Gastroesophageal sphincter (tissue), 4 donors: ENCODE measurements at regions not wholly inside any gene's neighbourhood (a gene's known extent, or its start where the extent isn't known, plus 50 kb on each side); places are given as distances from the start of the nearest gene placed in this dataset.

Experiments used
- ATAC-seq: fragments of 150-250 bp; one replicate; pipeline ENCODE4 v1.9.1; 2016; ENCODE audit warnings: mild to moderate bottlenecking, moderate library complexity
- H3K27ac ChIP-seq, 4 donors: fragments of 200-600 bp; sonication (generic) in 3 of 4; 1 replicate in 3 of 4; 2 replicates in 1 of 4; pipeline ENCODE4 v1.5.1; 2016 to 2019
- H3K27me3 ChIP-seq: fragments of 200-600 bp; sonication (generic); one replicate; pipeline ENCODE4 v1.5.1; 2019
- H3K36me3 ChIP-seq, 2 donors: fragments of 200-600 bp; sonication (generic); one replicate each; pipeline ENCODE4 v1.5.1; 2019; ENCODE audit warnings: control low read depth in 1 of 2
- H3K4me1 ChIP-seq, 3 donors: fragments of 200-600 bp; sonication (generic); 1 replicate in 2 of 3; 2 replicates in 1 of 3; pipeline ENCODE4 v1.5.1; 2016 to 2019; ENCODE audit warnings: control low read depth in 2 of 3
- H3K4me3 ChIP-seq, 2 donors: fragments of 200-600 bp; sonication (generic); one replicate each; pipeline ENCODE4 v1.5.1; 2019; ENCODE audit warnings: mild to moderate bottlenecking in 1 of 2, moderate library complexity in 1 of 2
- H3K9me3 ChIP-seq, 3 donors: fragments of 200-600 bp; sonication (generic); one replicate each; pipeline ENCODE4 v1.5.1; 2017 to 2019; ENCODE audit warnings: control low read depth in 2 of 3
- EP300 ChIP-seq: sonication (generic); formaldehyde crosslinking; IDR thresholded peaks from one replicate; pipeline ENCODE4 v1.6.1; 2017; ENCODE audit warnings: antibody characterized with exemption, mild to moderate bottlenecking
- POLR2A ChIP-seq, 2 donors: fragments of 450-650 bp; IDR thresholded peaks; one replicate each; pipeline ENCODE4 v1.6.1; 2017; ENCODE audit warnings: antibody characterized with exemption in 2 of 2, mild to moderate bottlenecking in 2 of 2, moderate library complexity in 1 of 2
- POLR2AphosphoS5 ChIP-seq: sonication (generic); formaldehyde crosslinking; IDR thresholded peaks from one replicate; pipeline ENCODE4 v1.6.1; 2017; ENCODE audit warnings: antibody characterized with exemption
- WGBS, 2 donors: methylation state at CpG; one replicate each; pipeline ENCODE4 v1.1.5; 2018; ENCODE audit warnings: low coverage in 1 of 2; 5-methylcytosine and 5-hydroxymethylcytosine counted together
- TF ChIP-seq, protein P1 (sequence below), 4 experiments: fragments of 200-600 bp in 2 of 4; fragments of 450-650 bp in 2 of 4; sonication (generic) in 1 of 4; IDR thresholded peaks; one replicate each; pipeline ENCODE4 v1.5.1; 2017 to 2019; ENCODE audit warnings: antibody characterized with exemption in 4 of 4, mild to moderate bottlenecking in 2 of 4, moderate library complexity in 2 of 4

GRCh38 chr2:219803294-219803693 is 175.9 kb downstream of the SLC4A3 start:
- ATAC-seq = no peak
- 71 to 89% methylated on average over 1 to 2 of the region's 2 CpGs for WGBS, 2 donors

DNA sequence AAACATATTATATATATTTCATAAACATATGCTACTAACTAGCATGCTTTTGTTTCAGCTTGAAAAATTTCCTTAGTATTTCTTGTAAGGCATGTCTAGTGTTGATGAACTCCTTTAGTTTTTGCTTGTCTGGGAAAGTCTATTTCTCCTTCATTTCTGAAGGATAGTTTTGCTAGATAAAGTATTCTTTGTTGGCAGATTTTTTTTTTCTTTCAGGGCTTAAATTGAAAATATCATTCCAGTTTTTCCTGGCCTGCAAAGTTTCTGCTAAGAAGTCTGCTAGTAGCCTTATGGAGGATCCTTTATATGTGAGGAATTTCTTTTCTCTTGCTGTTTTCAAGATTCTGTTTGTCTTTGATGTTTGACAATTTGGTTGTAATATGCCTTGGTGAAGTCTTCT is 183.5 kb downstream of the SLC4A3 start:
- H3K9me3 ChIP-seq = peaks cover 0 to 34% (median 0%) of the 10 kb centered on the region in 3 donors
- H3K4me1 ChIP-seq = no peaks in the 10 kb centered on the region
- H3K4me3 ChIP-seq = no peak overlapping the region
- ATAC-seq = no peak
- no peaks in the 10 kb centered on the region for H3K36me3 ChIP-seq
- TF ChIP-seq POLR2AphosphoS5 (no peak), EP300 (no peak), POLR2A (IDR thresholded peaks at IDR 0.05) (no peak)
- TF ChIP-seq, protein P1, sequence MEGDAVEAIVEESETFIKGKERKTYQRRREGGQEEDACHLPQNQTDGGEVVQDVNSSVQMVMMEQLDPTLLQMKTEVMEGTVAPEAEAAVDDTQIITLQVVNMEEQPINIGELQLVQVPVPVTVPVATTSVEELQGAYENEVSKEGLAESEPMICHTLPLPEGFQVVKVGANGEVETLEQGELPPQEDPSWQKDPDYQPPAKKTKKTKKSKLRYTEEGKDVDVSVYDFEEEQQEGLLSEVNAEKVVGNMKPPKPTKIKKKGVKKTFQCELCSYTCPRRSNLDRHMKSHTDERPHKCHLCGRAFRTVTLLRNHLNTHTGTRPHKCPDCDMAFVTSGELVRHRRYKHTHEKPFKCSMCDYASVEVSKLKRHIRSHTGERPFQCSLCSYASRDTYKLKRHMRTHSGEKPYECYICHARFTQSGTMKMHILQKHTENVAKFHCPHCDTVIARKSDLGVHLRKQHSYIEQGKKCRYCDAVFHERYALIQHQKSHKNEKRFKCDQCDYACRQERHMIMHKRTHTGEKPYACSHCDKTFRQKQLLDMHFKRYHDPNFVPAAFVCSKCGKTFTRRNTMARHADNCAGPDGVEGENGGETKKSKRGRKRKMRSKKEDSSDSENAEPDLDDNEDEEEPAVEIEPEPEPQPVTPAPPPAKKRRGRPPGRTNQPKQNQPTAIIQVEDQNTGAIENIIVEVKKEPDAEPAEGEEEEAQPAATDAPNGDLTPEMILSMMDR (IDR thresholded peaks at IDR 0.05) = no peak
- no peak overlapping the region for H3K27ac ChIP-seq
- H3K27me3 ChIP-seq = no peaks in the 10 kb centered on the region

More at GRCh38 chr2:219803294-219803693, 175.9 kb downstream of the SLC4A3 start:
- Histone ChIP-seq H3K27me3 (no peaks in the 10 kb centered on the region), H3K9me3 (peaks cover 0 to 13% (median 0%) of the 10 kb centered on the region in 3 donors), H3K36me3 (no peaks in the 10 kb centered on the region), H3K4me1 (no peaks in the 10 kb centered on the region), H3K4me3 (no peak overlapping the region), H3K27ac (no peak overlapping the region)
- TF ChIP-seq, protein P1 (IDR thresholded peaks at IDR 0.05) = no peak
- TF ChIP-seq EP300 = no peak
- no peak for TF ChIP-seq POLR2A (IDR thresholded peaks at IDR 0.05)
- TF ChIP-seq POLR2AphosphoS5 = no peak

DNA sequence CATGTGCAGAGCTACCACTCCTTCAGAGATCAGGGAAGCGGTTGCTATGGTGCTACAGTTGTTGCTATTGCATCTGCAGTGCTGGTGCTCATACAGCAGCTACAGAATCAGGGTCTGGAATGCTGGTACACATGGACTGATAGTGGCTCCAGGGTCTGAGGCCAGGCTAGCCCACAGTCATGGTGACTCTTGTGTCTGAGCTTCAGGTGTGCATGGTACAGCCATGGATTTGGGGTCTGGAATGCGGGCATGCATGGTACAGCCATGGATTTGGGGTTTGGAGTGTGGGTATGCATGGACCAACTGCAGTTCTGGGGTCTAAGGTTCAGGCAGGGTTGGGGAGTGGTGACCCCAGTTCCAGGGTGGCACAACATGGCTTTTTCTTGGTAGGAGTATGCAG is 185.2 kb downstream of the SLC4A3 start:
- Histone ChIP-seq H3K9me3 (peaks cover 0 to 29% (median 0%) of the 10 kb centered on the region in 3 donors), H3K4me1 (no peaks in the 10 kb centered on the region), H3K27ac (no peak overlapping the region), H3K4me3 (no peak overlapping the region), H3K36me3 (no peaks in the 10 kb centered on the region), H3K27me3 (no peaks in the 10 kb centered on the region)
- no peak for ATAC-seq
- WGBS, 2 donors = 100% methylated on average over 1 of the region's 2 CpGs; no CpG with 5 or more reads in 1 of the 2 donors
- TF ChIP-seq POLR2A (IDR thresholded peaks at IDR 0.05) (no peak), POLR2AphosphoS5 (no peak), EP300 (no peak)
- TF ChIP-seq, protein P1 (IDR thresholded peaks at IDR 0.05) = no peak

- WGBS, 2 donors = 20 to 44% methylated on average over 1 to 4 of the region's 4 CpGs
- TF ChIP-seq POLR2A (IDR thresholded peaks at IDR 0.05) (no peak), EP300 (no peak), POLR2AphosphoS5 (no peak)
- TF ChIP-seq, protein P1 (IDR thresholded peaks at IDR 0.05) = no peak
- Histone ChIP-seq H3K27ac (no peak overlapping the region), H3K4me1 (no peaks in the 10 kb centered on the region), H3K4me3 (no peak overlapping the region), H3K27me3 (peaks cover 14% of the 10 kb centered on the region), H3K36me3 (no peaks in the 10 kb centered on the region), H3K9me3 (peaks cover 0 to 11% (median 0%) of the 10 kb centered on the region in 3 donors)
- ATAC-seq = no peak
These were observed 193.3 kb downstream of the SLC4A3 start for GRCh38 chr2:219820767-219821166.

- WGBS, 2 donors = 73% methylated on average over 7 of the region's 7 CpGs; no CpG with 5 or more reads in 1 of the 2 donors
- no peak overlapping the region for H3K4me3 ChIP-seq
- no peak overlapping the region for H3K27ac ChIP-seq
- peaks cover 14% of the 10 kb centered on the region for H3K27me3 ChIP-seq
- H3K9me3 ChIP-seq = peaks cover 0 to 11% (median 0%) of the 10 kb centered on the region in 3 donors
- H3K4me1 ChIP-seq = no peaks in the 10 kb centered on the region
- TF ChIP-seq POLR2A (IDR thresholded peaks at IDR 0.05) = no peak
- TF ChIP-seq EP300 = no peak
- TF ChIP-seq, protein P1 (IDR thresholded peaks at IDR 0.05) = no peak
- no peak for TF ChIP-seq POLR2AphosphoS5
- no peak for ATAC-seq
- H3K36me3 ChIP-seq = no peaks in the 10 kb centered on the region
These were observed 196.1 kb downstream of the SLC4A3 start for GRCh38 chr2:219823574-219823973.
